ENCODE measurements at regions not wholly inside any gene's neighbourhood (a gene's known extent, or its start where the extent isn't known, plus 50 kb on each side); places are given as distances from the start of the nearest gene placed in this dataset.

DNA sequence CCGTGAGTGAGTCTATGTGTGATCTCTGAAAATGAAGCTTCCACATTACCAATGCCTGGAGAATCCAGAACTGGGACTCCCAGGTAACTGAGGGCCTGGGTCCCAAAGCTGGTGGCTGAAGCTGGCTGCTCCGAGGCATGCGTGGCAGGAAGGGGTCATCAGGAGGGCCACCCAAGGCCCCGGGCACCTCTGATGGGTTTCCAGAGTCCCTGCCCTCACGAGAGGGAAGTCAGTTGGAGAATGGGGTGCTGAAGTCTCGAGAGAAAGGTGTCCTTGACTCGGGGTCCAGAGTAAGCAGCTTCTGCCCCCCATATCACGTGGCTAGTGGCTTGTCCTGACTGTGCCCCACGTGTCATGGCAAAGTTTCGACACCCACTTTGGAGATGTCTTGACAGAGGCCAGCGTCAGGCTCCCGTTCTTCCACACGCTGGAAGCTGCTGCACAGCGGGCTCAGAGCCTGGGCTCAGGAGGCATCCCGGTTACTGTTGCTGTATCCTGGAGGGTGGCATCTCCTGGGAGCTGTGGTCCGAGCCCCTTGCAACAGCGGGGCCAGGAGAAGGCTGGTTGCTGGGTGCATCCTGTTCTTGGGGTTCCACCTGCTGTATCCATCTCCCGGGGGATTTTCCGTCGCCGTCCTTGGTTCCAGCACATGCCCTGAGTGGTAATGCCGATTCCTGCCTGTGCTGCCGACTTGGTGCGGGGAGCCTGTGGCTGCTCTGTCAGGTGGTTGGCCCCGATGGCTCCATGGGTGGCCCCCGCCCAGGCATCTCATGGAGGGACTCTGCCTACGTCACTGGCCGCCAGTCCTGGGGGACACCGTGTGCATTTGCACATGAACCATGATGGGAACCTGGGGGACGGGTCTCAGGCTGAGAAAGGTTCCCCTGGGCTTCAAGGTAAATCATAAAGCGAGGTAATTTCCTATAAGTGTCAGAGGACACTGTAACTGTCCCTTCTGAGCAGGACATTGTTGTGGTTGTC lies 183.3 kb upstream of the HDAC4 start:
- H3K4me3 ChIP-seq (ENCODE audit: control insufficient read depth in 2 of 3, extremely low read depth in 1 of 3, insufficient read depth in 2 of 3, low read depth in 1 of 3, low read length in 3 of 3): no peak overlapping the region
- H3K9me3 ChIP-seq (ENCODE audit: control insufficient read depth, low read depth, low read length): no peaks in the 10 kb centered on the region
- no peaks in the 10 kb centered on the region for H3K4me1 ChIP-seq (ENCODE audit: control insufficient read depth, extremely low read depth, insufficient read depth, low read length)
- H2AFZ ChIP-seq (ENCODE audit: control insufficient read depth, low read length): no peak overlapping the region
- H3K79me2 ChIP-seq (ENCODE audit: control insufficient read depth, insufficient read depth, low read length): no peaks in the 10 kb centered on the region
- no peak overlapping the region for H3K9ac ChIP-seq (ENCODE audit: control insufficient read depth, extremely low read depth, insufficient read depth, low read length)
- H3K36me3 ChIP-seq (ENCODE audit: control insufficient read depth in 2 of 2, extremely low read depth in 1 of 2, insufficient read depth in 2 of 2, low read length in 2 of 2): no peaks in the 10 kb centered on the region
- dilution Hi-C loops (cut with MboI; ENCODE audit: extremely low pct_ligation_motif_present, low sequenced_read_pairs): no loop called here
- H3K4me2 ChIP-seq (ENCODE audit: control insufficient read depth, extremely low read depth, insufficient read depth, low read depth, low read length): no peak overlapping the region
- no peak overlapping the region for H3K27ac ChIP-seq (ENCODE audit: control insufficient read depth, insufficient read depth, low read length)
- H4K20me1 ChIP-seq (ENCODE audit: control insufficient read depth, extremely low read depth, insufficient read depth, low read length): no peaks in the 10 kb centered on the region
- no peaks in the 10 kb centered on the region for H3K27me3 ChIP-seq (ENCODE audit: control insufficient read depth, extremely low read depth, insufficient read depth, low read length)
- H3K9me1 ChIP-seq (ENCODE audit: control insufficient read depth, extremely low read depth, insufficient read depth, low read length): no peaks in the 10 kb centered on the region
- FAIRE-seq: no peak
- TF ChIP-seq, protein P1, sequence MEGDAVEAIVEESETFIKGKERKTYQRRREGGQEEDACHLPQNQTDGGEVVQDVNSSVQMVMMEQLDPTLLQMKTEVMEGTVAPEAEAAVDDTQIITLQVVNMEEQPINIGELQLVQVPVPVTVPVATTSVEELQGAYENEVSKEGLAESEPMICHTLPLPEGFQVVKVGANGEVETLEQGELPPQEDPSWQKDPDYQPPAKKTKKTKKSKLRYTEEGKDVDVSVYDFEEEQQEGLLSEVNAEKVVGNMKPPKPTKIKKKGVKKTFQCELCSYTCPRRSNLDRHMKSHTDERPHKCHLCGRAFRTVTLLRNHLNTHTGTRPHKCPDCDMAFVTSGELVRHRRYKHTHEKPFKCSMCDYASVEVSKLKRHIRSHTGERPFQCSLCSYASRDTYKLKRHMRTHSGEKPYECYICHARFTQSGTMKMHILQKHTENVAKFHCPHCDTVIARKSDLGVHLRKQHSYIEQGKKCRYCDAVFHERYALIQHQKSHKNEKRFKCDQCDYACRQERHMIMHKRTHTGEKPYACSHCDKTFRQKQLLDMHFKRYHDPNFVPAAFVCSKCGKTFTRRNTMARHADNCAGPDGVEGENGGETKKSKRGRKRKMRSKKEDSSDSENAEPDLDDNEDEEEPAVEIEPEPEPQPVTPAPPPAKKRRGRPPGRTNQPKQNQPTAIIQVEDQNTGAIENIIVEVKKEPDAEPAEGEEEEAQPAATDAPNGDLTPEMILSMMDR (optimal IDR thresholded peaks at IDR 0.05 in 1 of 3, IDR thresholded peaks at IDR 0.05 in 1 of 3, conservative IDR thresholded peaks at IDR 0.05 in 1 of 3; ENCODE audit: extremely low read depth in 1 of 3, insufficient read depth in 2 of 3, low read length in 3 of 3): no peak
- no peak for TF ChIP-seq EZH2 (IDR thresholded peaks at IDR 0.05; ENCODE audit: low read length)
- no peak for DNase-seq (ENCODE audit: low read depth, low spot score)

DNA sequence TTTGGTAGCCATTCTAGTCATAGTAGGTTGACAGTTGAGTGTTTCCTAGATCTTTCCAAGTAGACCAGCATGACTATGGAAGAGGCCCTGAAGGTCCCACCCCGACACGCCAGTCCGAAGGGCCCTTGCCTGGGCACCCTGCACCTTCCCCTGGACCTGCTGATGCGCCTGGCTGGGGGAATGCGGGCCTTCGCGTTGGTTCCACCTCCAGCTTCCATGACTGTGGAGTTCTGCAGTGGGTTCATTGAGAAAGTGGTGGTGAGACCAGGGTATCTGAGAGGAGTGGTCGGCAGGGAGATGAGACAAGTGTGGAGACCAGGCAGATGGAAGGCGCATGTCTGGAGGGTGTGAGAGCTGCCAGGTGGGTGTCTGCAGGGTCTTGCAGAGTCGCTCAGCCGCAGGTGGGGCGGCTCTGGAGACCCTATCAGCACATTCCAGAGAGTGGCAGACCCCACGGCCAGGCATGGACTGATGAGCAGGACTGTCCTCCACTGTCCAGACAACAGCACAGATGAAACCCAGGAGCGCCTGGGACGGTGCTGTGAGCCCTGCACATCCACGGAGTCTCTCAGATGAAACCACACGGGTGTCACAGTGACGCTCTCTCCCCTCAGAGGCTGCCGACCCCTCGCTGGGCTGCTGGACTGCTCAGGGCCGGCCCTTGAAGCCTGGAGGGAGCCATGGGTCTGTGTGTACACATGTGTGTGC lies 182.5 kb upstream of the HDAC4 start:
- dilution Hi-C loops (cut with MboI; ENCODE audit: extremely low pct_ligation_motif_present, low sequenced_read_pairs): no loop called here

More for the DNA sequence above, 182.5 kb upstream of the HDAC4 start:
- Histone ChIP-seq H3K79me2 (ENCODE audit: control insufficient read depth, insufficient read depth, low read length) (no peaks in the 10 kb centered on the region), H3K27me3 (ENCODE audit: control insufficient read depth, extremely low read depth, insufficient read depth, low read length) (no peaks in the 10 kb centered on the region), H3K36me3 (ENCODE audit: control insufficient read depth in 2 of 2, extremely low read depth in 1 of 2, insufficient read depth in 2 of 2, low read length in 2 of 2) (no peaks in the 10 kb centered on the region), H3K4me1 (ENCODE audit: control insufficient read depth, extremely low read depth, insufficient read depth, low read length) (no peaks in the 10 kb centered on the region), H3K9me1 (ENCODE audit: control insufficient read depth, extremely low read depth, insufficient read depth, low read length) (no peaks in the 10 kb centered on the region), H3K9ac (ENCODE audit: control insufficient read depth, extremely low read depth, insufficient read depth, low read length) (no peak overlapping the region), H3K27ac (ENCODE audit: control insufficient read depth, insufficient read depth, low read length) (no peak overlapping the region), H4K20me1 (ENCODE audit: control insufficient read depth, extremely low read depth, insufficient read depth, low read length) (no peaks in the 10 kb centered on the region), H3K4me2 (ENCODE audit: control insufficient read depth, extremely low read depth, insufficient read depth, low read depth, low read length) (no peak overlapping the region), H2AFZ (ENCODE audit: control insufficient read depth, low read length) (no peak overlapping the region), H3K4me3 (ENCODE audit: control insufficient read depth in 2 of 3, extremely low read depth in 1 of 3, insufficient read depth in 2 of 3, low read depth in 1 of 3, low read length in 3 of 3) (no peak overlapping the region), H3K9me3 (ENCODE audit: control insufficient read depth, low read depth, low read length) (no peaks in the 10 kb centered on the region)
- FAIRE-seq (no peak), DNase-seq (ENCODE audit: low read depth, low spot score) (no peak)
- TF ChIP-seq EZH2 (IDR thresholded peaks at IDR 0.05; ENCODE audit: low read length): no peak
- TF ChIP-seq, protein P1 (optimal IDR thresholded peaks at IDR 0.05 in 1 of 3, IDR thresholded peaks at IDR 0.05 in 1 of 3, conservative IDR thresholded peaks at IDR 0.05 in 1 of 3; ENCODE audit: extremely low read depth in 1 of 3, insufficient read depth in 2 of 3, low read length in 3 of 3): no peak

Measured in keratinocyte (primary cell).